Hematopoietic multipotent progenitor cell treated with erythropoietin and hydrocortisone succinate and interleukin-3 and kit ligand, for 6 days (in vitro differentiated cells): ENCODE measurements at regions not wholly inside any gene's neighbourhood (a gene's known extent, or its start where the extent isn't known, plus 50 kb on each side); places are given as distances from the start of the nearest gene placed in this dataset.

Experiments
- DNase-seq: peaks from one replicate; pipeline ENCODE4 v3.0.0-alpha.2; 2015

DNA sequence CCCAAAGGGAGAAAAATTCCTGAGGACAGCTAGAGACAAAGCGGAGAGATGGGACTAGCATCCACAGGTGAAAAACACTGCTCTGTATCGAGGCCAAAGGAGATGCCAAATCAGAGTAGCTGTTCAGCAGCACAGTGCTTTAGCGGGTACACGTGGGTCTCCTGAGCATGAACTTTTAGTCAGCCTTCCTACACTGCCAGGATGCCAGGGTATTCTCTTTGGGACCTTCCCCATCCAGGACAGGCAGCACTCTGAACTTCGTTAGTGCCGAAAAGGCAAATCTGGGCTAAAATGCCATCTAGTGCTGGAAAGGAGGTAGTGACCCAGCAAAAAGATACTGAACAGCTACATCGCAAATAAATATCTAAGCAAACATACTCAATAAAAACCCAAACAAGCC is 64.9 kb downstream of the C6orf58 start:
- peak; percentile 36 for DNase-seq
